Ovary (tissue), 7 donors: ENCODE measurements at regions not wholly inside any gene's neighbourhood (a gene's known extent, or its start where the extent isn't known, plus 50 kb on each side); places are given as distances from the start of the nearest gene placed in this dataset.

ENCODE experiments used
- DNase-seq, 5 donors: peaks; one replicate each; pipeline ENCODE4 v3.0.0-alpha.2; 2019 to 2020
- H3K27ac ChIP-seq, 2 donors: fragments of 200-600 bp; one replicate each; pipeline versions ENCODE4 v1.5.1 to v1.8.0; 2019 to 2022
- H3K27me3 ChIP-seq: fragments of 200-600 bp; one replicate; pipeline ENCODE4 v1.8.0; 2022
- H3K36me3 ChIP-seq: fragments of 200-600 bp; sonication (generic); one replicate; pipeline ENCODE4 v1.5.1; 2019
- H3K4me1 ChIP-seq: one replicate; pipeline ENCODE4 v1.8.1; 2013; ENCODE audit warnings: mild to moderate bottlenecking, moderate library complexity; ENCODE audit not compliant: insufficient read depth
- H3K4me3 ChIP-seq: fragments of 200-600 bp; sonication (generic); one replicate; pipeline ENCODE4 v1.5.1; 2017
- H3K9me3 ChIP-seq, 2 donors: fragments of 200-600 bp in 1 of 2; sonication (generic) in 1 of 2; one replicate each; pipeline versions ENCODE4 v1.5.1 to v1.8.1; 2013 to 2019; ENCODE audit warnings: mild to moderate bottlenecking in 1 of 2, moderate library complexity in 1 of 2
- CTCF ChIP-seq, 3 donors: fragments of 450-650 bp in 2 of 3; fragments of 200-600 bp in 1 of 3; IDR thresholded peaks; one replicate each; pipeline versions ENCODE4 v1.5.1 to v1.8.0; 2016 to 2022; ENCODE audit warnings: antibody characterized with exemption in 3 of 3, mild to moderate bottlenecking in 1 of 3
- EP300 ChIP-seq: sonication (generic); formaldehyde crosslinking; IDR thresholded peaks from one replicate; pipeline ENCODE4 v1.6.1; 2017; ENCODE audit warnings: antibody characterized with exemption
- POLR2A ChIP-seq: fragments of 450-650 bp; IDR thresholded peaks from one replicate; pipeline ENCODE4 v1.6.1; 2017; ENCODE audit warnings: antibody characterized with exemption, mild to moderate bottlenecking, moderate library complexity
- WGBS, 3 donors: extraction: QIAGEN DNeasy Blood & Tissue Kit in 1 of 3; methylation state at CpG; one replicate each; pipeline versions ENCODE4 v1.1.5 to v1.1.7; 2013 to 2017; 5-methylcytosine and 5-hydroxymethylcytosine counted together
- intact Hi-C, 4 donors: fragments of 100-400 bp; cut with DNase I; formaldehyde crosslinking; loops; one replicate each; pipeline versions ENCODE4 v1.11.0 to v1.15.1; 2022 to 2023
- donor health status: DM: no; HTN: no; CAD: no; lungs with moderate emphysema.
- donor health status: DM: no; HTN: no; CAD: no.
- donor health status: Bipolar disorder and iron deficiency.
- donor health status: DM: no; HTN: no; CAD: no.
- donor health status: DM: yes; HTN: yes; CAD: no.

GRCh38 chr11:106216281-106216680 is 138.8 kb downstream of the AASDHPPT start:
- Histone ChIP-seq H3K4me3 (no peak overlapping the region), H3K27me3 (no peaks in the 10 kb centered on the region), H3K9me3 (no peaks in the 10 kb centered on the region), H3K4me1 (no peaks in the 10 kb centered on the region), H3K27ac (no peak overlapping the region), H3K36me3 (no peaks in the 10 kb centered on the region)
- no peak for DNase-seq
- TF ChIP-seq EP300 (no peak), CTCF (IDR thresholded peaks at IDR 0.05) (no peak)
- 9 to 14% (median 14%) methylated on average over 1 of the region's 1 CpG for WGBS, 3 donors
- intact Hi-C loops, result no loop called here

- intact Hi-C loops, result no loop called here
- Histone ChIP-seq H3K27ac (no peak overlapping the region), H3K9me3 (no peaks in the 10 kb centered on the region)
Measured at GRCh38 chr11:106217456-106217855, 140.0 kb downstream of the AASDHPPT start.

GRCh38 chr11:106218106-106218505 is 140.6 kb downstream of the AASDHPPT start:
- Histone ChIP-seq H3K27me3 (no peaks in the 10 kb centered on the region), H3K4me3 (no peak overlapping the region), H3K36me3 (no peaks in the 10 kb centered on the region), H3K27ac (no peak overlapping the region), H3K9me3 (no peaks in the 10 kb centered on the region), H3K4me1 (no peaks in the 10 kb centered on the region)
- DNase-seq, result no peak
- WGBS, 3 donors, result 61 to 72% (median 61%) methylated on average over 3 of the region's 3 CpGs
- intact Hi-C loops, result no loop called here
- TF ChIP-seq POLR2A (no peak), CTCF (IDR thresholded peaks at IDR 0.05) (no peak), EP300 (no peak)

More at GRCh38 chr11:106217456-106217855, 140.0 kb downstream of the AASDHPPT start:
- H3K27me3 ChIP-seq, result no peaks in the 10 kb centered on the region
- no peaks in the 10 kb centered on the region for H3K36me3 ChIP-seq
- no peak overlapping the region for H3K4me3 ChIP-seq
- H3K4me1 ChIP-seq, result no peaks in the 10 kb centered on the region
- TF ChIP-seq CTCF (IDR thresholded peaks at IDR 0.05) (no peak), POLR2A (no peak), EP300 (no peak)
- WGBS, 3 donors, result 92 to 96% (median 93%) methylated on average over 2 of the region's 2 CpGs
- DNase-seq, result no peak

GRCh38 chr11:106222626-106223025 is 145.2 kb downstream of the AASDHPPT start:
- Histone ChIP-seq H3K4me3 (no peak overlapping the region), H3K4me1 (no peaks in the 10 kb centered on the region), H3K27ac (no peak overlapping the region), H3K9me3 (no peaks in the 10 kb centered on the region), H3K27me3 (no peaks in the 10 kb centered on the region), H3K36me3 (no peaks in the 10 kb centered on the region)
- no peak for TF ChIP-seq CTCF (IDR thresholded peaks at IDR 0.05)
- TF ChIP-seq EP300, result no peak
- TF ChIP-seq POLR2A, result no peak
- WGBS, 3 donors, result 86 to 89% (median 87%) methylated on average over 4 of the region's 4 CpGs
- intact Hi-C loops, result no loop called here
- no peak for DNase-seq

- Histone ChIP-seq H3K27me3 (no peaks in the 10 kb centered on the region), H3K4me1 (no peaks in the 10 kb centered on the region), H3K4me3 (no peak overlapping the region), H3K9me3 (no peaks in the 10 kb centered on the region), H3K36me3 (no peaks in the 10 kb centered on the region), H3K27ac (no peak overlapping the region)
- no peak for DNase-seq
- intact Hi-C loops, result no loop called here
- TF ChIP-seq POLR2A (no peak), EP300 (no peak), CTCF (IDR thresholded peaks at IDR 0.05) (no peak)
- WGBS, 3 donors, result 0 to 19% (median 5%) methylated on average over 1 of the region's 1 CpG
Measured at GRCh38 chr11:106224172-106224571, 146.7 kb downstream of the AASDHPPT start.
